Esophagus (tissue), 2 donors: ENCODE measurements at regions not wholly inside any gene's neighbourhood (a gene's known extent, or its start where the extent isn't known, plus 50 kb on each side); places are given as distances from the start of the nearest gene placed in this dataset.

Experiments used
- H3K27ac ChIP-seq, 2 donors: one replicate each; pipeline ENCODE4 v1.5.1; 2013; ENCODE audit warnings: low read depth in 2 of 2, mild to moderate bottlenecking in 2 of 2, inconsistent platforms in 1 of 2, low read length in 1 of 2, moderate library complexity in 1 of 2
- H3K27me3 ChIP-seq, 2 donors: one replicate each; pipeline ENCODE4 v1.6.1; 2013; ENCODE audit warnings: low read length in 2 of 2, control low read depth in 1 of 2, mild to moderate bottlenecking in 1 of 2; ENCODE audit not compliant: insufficient read depth in 2 of 2, control insufficient read depth in 1 of 2
- H3K36me3 ChIP-seq, 2 donors: one replicate each; pipeline ENCODE4 v1.6.1; 2013; ENCODE audit warnings: low read length in 1 of 2; ENCODE audit not compliant: control insufficient read depth in 2 of 2, insufficient read depth in 2 of 2
- H3K4me1 ChIP-seq, 2 donors: one replicate each; pipeline ENCODE4 v1.6.1; 2013; ENCODE audit warnings: low read length in 1 of 2; ENCODE audit not compliant: control insufficient read depth in 2 of 2, insufficient read depth in 2 of 2
- H3K4me3 ChIP-seq, 2 donors: one replicate each; pipeline ENCODE4 v1.5.1; 2013; ENCODE audit warnings: low read length in 2 of 2, mild to moderate bottlenecking in 2 of 2, low read depth in 1 of 2, moderate library complexity in 1 of 2
- H3K9me3 ChIP-seq, 2 donors: one replicate each; pipeline ENCODE4 v1.6.1; 2013; ENCODE audit warnings: mild to moderate bottlenecking in 2 of 2, low read depth in 1 of 2, low read length in 1 of 2, moderate library complexity in 1 of 2; ENCODE audit not compliant: control insufficient read depth in 2 of 2, insufficient read depth in 1 of 2
- WGBS, 2 donors: extraction: QIAGEN DNeasy Blood & Tissue Kit; methylation state at CpG; one replicate each; pipeline ENCODE4 v1.1.7; 2013; 5-methylcytosine and 5-hydroxymethylcytosine counted together
- donor health status: healthy with polysubstance abuse.
- donor health status: Bipolar disorder and iron deficiency.

GRCh38 chr12:75712223-75712622 lies 200.8 kb upstream of the KRR1 start:
- no peak overlapping the region for H3K27ac ChIP-seq
- no peaks in the 10 kb centered on the region for H3K36me3 ChIP-seq
- peaks cover 0 to 7% of the 10 kb centered on the region in 2 donors for H3K4me1 ChIP-seq
- H3K27me3 ChIP-seq = no peaks in the 10 kb centered on the region
- no peaks in the 10 kb centered on the region for H3K9me3 ChIP-seq
- H3K4me3 ChIP-seq = no peak overlapping the region

GRCh38 chr12:75711271-75711670 lies 199.9 kb upstream of the KRR1 start:
- peak overlapping the region; percentile 71 to 85 for H3K27ac ChIP-seq
- H3K4me1 ChIP-seq = peaks cover 0 to 7% of the 10 kb centered on the region in 2 donors
- no peaks in the 10 kb centered on the region for H3K9me3 ChIP-seq
- H3K36me3 ChIP-seq = no peaks in the 10 kb centered on the region
- no peaks in the 10 kb centered on the region for H3K27me3 ChIP-seq
- WGBS, 2 donors = 79 to 87% methylated on average over 2 of the region's 2 CpGs
- no peak overlapping the region for H3K4me3 ChIP-seq

GRCh38 chr12:75710361-75711069 lies 199.1 kb upstream of the KRR1 start:
- H3K9me3 ChIP-seq = no peaks in the 10 kb centered on the region
- no peaks in the 10 kb centered on the region for H3K27me3 ChIP-seq
- H3K27ac ChIP-seq = peak overlapping the region; percentile 71 to 85
- no peak overlapping the region for H3K4me3 ChIP-seq
- peaks cover 0 to 2% of the 10 kb centered on the region in 2 donors for H3K4me1 ChIP-seq
- 74 to 75% methylated on average over 2 of the region's 2 CpGs for WGBS, 2 donors
- no peaks in the 10 kb centered on the region for H3K36me3 ChIP-seq

- peaks cover 0 to 2% of the 10 kb centered on the region in 2 donors for H3K4me1 ChIP-seq
- no peaks in the 10 kb centered on the region for H3K36me3 ChIP-seq
- no peak overlapping the region for H3K4me3 ChIP-seq
- no peaks in the 10 kb centered on the region for H3K9me3 ChIP-seq
- WGBS, 2 donors = 84 to 87% methylated on average over 2 of the region's 2 CpGs
- H3K27me3 ChIP-seq = no peaks in the 10 kb centered on the region
- H3K27ac ChIP-seq = peak overlapping the region; percentile 23 to 24
These were observed 198.1 kb upstream of the KRR1 start for GRCh38 chr12:75709503-75709902.

- no peak overlapping the region for H3K4me3 ChIP-seq
- H3K36me3 ChIP-seq = no peaks in the 10 kb centered on the region
- 63 to 66% methylated on average over 1 of the region's 1 CpG for WGBS, 2 donors
- H3K27me3 ChIP-seq = no peaks in the 10 kb centered on the region
- H3K4me1 ChIP-seq = peaks cover 0 to 2% of the 10 kb centered on the region in 2 donors
- no peak overlapping the region for H3K27ac ChIP-seq
- H3K9me3 ChIP-seq = no peaks in the 10 kb centered on the region
These were observed 197.4 kb upstream of the KRR1 start for GRCh38 chr12:75708802-75709201.

GRCh38 chr12:75707983-75708382 lies 196.6 kb upstream of the KRR1 start:
- WGBS, 2 donors = 86 to 95% methylated on average over 3 of the region's 3 CpGs
- H3K9me3 ChIP-seq = no peaks in the 10 kb centered on the region
- H3K4me1 ChIP-seq = peaks cover 0 to 2% of the 10 kb centered on the region in 2 donors
- H3K27ac ChIP-seq = no peak overlapping the region
- H3K27me3 ChIP-seq = no peaks in the 10 kb centered on the region
- H3K36me3 ChIP-seq = no peaks in the 10 kb centered on the region
- no peak overlapping the region for H3K4me3 ChIP-seq

GRCh38 chr12:75706786-75707605 lies 195.6 kb upstream of the KRR1 start:
- Histone ChIP-seq H3K4me1 (no peaks in the 10 kb centered on the region), H3K27ac (no peak overlapping the region)

GRCh38 chr12:75705749-75706711 lies 194.6 kb upstream of the KRR1 start:
- Histone ChIP-seq H3K4me3 (no peak overlapping the region), H3K4me1 (no peaks in the 10 kb centered on the region), H3K9me3 (no peaks in the 10 kb centered on the region), H3K36me3 (no peaks in the 10 kb centered on the region), H3K27ac (no peak overlapping the region), H3K27me3 (no peaks in the 10 kb centered on the region)
- 61 to 66% methylated on average over 8 of the region's 8 CpGs for WGBS, 2 donors

More at GRCh38 chr12:75706786-75707605, 195.6 kb upstream of the KRR1 start:
- no peaks in the 10 kb centered on the region for H3K36me3 ChIP-seq
- H3K9me3 ChIP-seq = no peaks in the 10 kb centered on the region
- 67 to 74% methylated on average over 8 of the region's 8 CpGs for WGBS, 2 donors
- H3K27me3 ChIP-seq = no peaks in the 10 kb centered on the region
- no peak overlapping the region for H3K4me3 ChIP-seq

GRCh38 chr12:75704664-75705063 lies 193.3 kb upstream of the KRR1 start:
- Histone ChIP-seq H3K27ac (no peak overlapping the region), H3K9me3 (no peaks in the 10 kb centered on the region), H3K4me1 (no peaks in the 10 kb centered on the region), H3K36me3 (no peaks in the 10 kb centered on the region), H3K4me3 (no peak overlapping the region), H3K27me3 (no peaks in the 10 kb centered on the region)
- 83 to 88% methylated on average over 6 of the region's 6 CpGs for WGBS, 2 donors
